HEK293 (cell line): ENCODE measurements at regions not wholly inside any gene's neighbourhood (a gene's known extent, or its start where the extent isn't known, plus 50 kb on each side); places are given as distances from the start of the nearest gene placed in this dataset.

Experiments used
- CTCF ChIA-PET: fragments of 350-600 bp; formaldehyde crosslinking; extraction: SDS; loops from one replicate; lab custom pipeline; 2021; ENCODE audit warnings: antibody characterized with exemption; lab: Yijun Ruan, JAX
- POLR2A ChIA-PET: fragments of 300-600 bp; formaldehyde crosslinking; extraction: SDS; loops from one replicate; lab custom pipeline; 2020; ENCODE audit warnings: antibody characterized with exemption, inconsistent platforms; lab: Yijun Ruan, JAX
- H3K27ac ChIP-seq: fragments of 200-500 bp; sonication (Bioruptor generic); 2 replicates; pipeline ENCODE4 v1.5.1; 2014; ENCODE audit warnings: low read depth, low read length, control low read depth, inconsistent platforms; ENCODE audit errors: extremely low read depth
- H3K36me3 ChIP-seq, 2 experiments: fragments of 200-500 bp in 1 of 2; sonication (Bioruptor generic) in 1 of 2; 1 replicate in 1 of 2; 2 replicates in 1 of 2; pipeline ENCODE4 v1.5.1; 2014 to 2017; ENCODE audit warnings: inconsistent platforms in 2 of 2, low read length in 2 of 2; ENCODE audit not compliant: control insufficient read depth in 2 of 2, insufficient read depth in 1 of 2
- H3K4me1 ChIP-seq: fragments of 200-500 bp; sonication (Bioruptor generic); 2 replicates; pipeline ENCODE4 v1.5.1; 2014; ENCODE audit warnings: mild to moderate bottlenecking, low read length, inconsistent platforms; ENCODE audit not compliant: control insufficient read depth, insufficient read depth
- H3K4me3 ChIP-seq: 2 replicates; pipeline ENCODE4 v1.5.1; 2011; ENCODE audit warnings: low read depth, mild to moderate bottlenecking, control low read depth, low read length, moderate library complexity
- H3K9me3 ChIP-seq: fragments of 200-500 bp; sonication (Bioruptor generic); 2 replicates; pipeline ENCODE4 v1.5.1; 2014; ENCODE audit warnings: low read depth, low read length, inconsistent platforms; ENCODE audit not compliant: control insufficient read depth, insufficient read depth
- GLIS1 ChIP-seq: fragments of 450-650 bp; formaldehyde crosslinking; IDR thresholded peaks from 2 replicates; pipeline ENCODE4 v1.5.1; 2016; ENCODE audit warnings: missing biosample characterization, missing genetic modification characterization
- MZF1 ChIP-seq: fragments of 450-650 bp; formaldehyde crosslinking; IDR thresholded peaks from 2 replicates; pipeline ENCODE4 v1.5.1; 2017; ENCODE audit warnings: missing biosample characterization, missing genetic modification characterization, borderline replicate concordance
- PRDM10 ChIP-seq: fragments of 450-650 bp; formaldehyde crosslinking; IDR thresholded peaks from 2 replicates; pipeline ENCODE4 v1.5.1; 2016; ENCODE audit warnings: missing biosample characterization, missing genetic modification characterization
- PRDM4 ChIP-seq: fragments of 450-650 bp; formaldehyde crosslinking; IDR thresholded peaks from 2 replicates; pipeline ENCODE4 v1.5.1; 2017; ENCODE audit warnings: missing biosample characterization, missing genetic modification characterization
- ZBTB20 ChIP-seq: fragments of 450-650 bp; formaldehyde crosslinking; IDR thresholded peaks from 2 replicates; pipeline ENCODE4 v1.5.1; 2016; ENCODE audit warnings: missing biosample characterization, missing genetic modification characterization
- ZFHX2 ChIP-seq: fragments of 450-650 bp; formaldehyde crosslinking; conservative IDR thresholded peaks from 2 replicates; pipeline ENCODE4 v1.5.1; 2016; ENCODE audit warnings: missing biosample characterization, missing genetic modification characterization
- ZIC2 ChIP-seq: fragments of 450-650 bp; formaldehyde crosslinking; IDR thresholded peaks from 2 replicates; pipeline ENCODE4 v1.5.1; 2016; ENCODE audit warnings: missing biosample characterization, missing genetic modification characterization
- ZNF10 ChIP-seq: fragments of 450-650 bp; formaldehyde crosslinking; IDR thresholded peaks from 2 replicates; pipeline ENCODE4 v1.5.1; 2017; ENCODE audit warnings: missing biosample characterization, missing genetic modification characterization
- ZNF366 ChIP-seq: fragments of 450-650 bp; formaldehyde crosslinking; conservative IDR thresholded peaks from 2 replicates; pipeline ENCODE4 v1.5.1; 2016; ENCODE audit warnings: missing biosample characterization, missing genetic modification characterization
- TF ChIP-seq, protein P1 (sequence below): fragments of 450-650 bp; formaldehyde crosslinking; IDR thresholded peaks from 2 replicates; pipeline ENCODE4 v1.5.1; 2016; ENCODE audit warnings: missing biosample characterization, missing genetic modification characterization

GRCh38 chr1:47696737-47697441 is 259.0 kb downstream of the FOXD2 start:
- Histone ChIP-seq H3K4me3 (no peak overlapping the region), H3K36me3 (no peaks in the 10 kb centered on the region), H3K4me1 (no peaks in the 10 kb centered on the region; the same call in 1 of the 2 replicates), H3K9me3 (no peaks in the 10 kb centered on the region), H3K27ac (no peak overlapping the region)
- ChIA-PET POLR2A (no interaction called here), CTCF (interaction anchor here (1.0 to 1.8 kb wide), 3 partner anchors 14 to 308 kb away, joined by 3 to 4 read pairs (median 4); no protein-coding TSS in a partner anchor)
- 0 out of 2 replicates have a peak, but pooled peaks have one; percentile 28 for TF ChIP-seq ZBTB20
- TF ChIP-seq ZFHX2, result no peak
- peak; percentile 45; the same call in 1 of the 2 replicates for TF ChIP-seq ZIC2 (tag by site-specific recombination)

DNA sequence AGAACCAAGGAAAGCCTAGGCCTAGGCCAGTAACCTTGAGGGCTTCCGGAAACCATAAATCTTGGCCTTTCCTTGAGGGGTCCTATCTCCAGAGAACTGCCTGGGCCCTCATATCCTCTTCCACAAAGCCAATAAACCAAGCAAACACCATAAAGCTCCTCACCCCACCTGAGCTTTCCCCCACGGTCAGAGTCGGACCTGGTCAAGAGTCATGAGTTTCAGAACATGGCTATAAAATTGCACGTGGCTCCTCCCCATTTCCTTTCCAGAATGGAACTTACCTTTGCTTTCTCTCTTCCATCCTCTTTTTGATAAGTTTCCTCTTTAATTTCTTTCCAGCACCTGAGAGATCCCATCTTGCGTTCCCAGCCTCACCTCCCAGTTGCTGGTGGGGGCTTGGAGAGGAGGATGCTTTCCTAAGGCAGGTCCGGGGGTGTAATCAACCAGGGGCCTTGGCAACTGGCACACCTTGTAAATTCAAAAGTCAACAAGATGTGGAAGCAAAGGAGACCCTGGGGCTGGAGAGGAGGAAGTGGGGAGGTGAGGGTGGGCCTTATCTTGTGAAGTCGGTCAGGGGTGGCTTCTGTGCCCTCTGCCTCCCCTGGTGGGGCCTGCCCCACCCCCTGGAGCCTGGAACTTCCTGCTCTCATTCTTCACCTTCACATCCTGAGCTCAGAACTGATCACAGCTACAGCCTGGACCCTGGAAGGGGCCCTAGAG is 259.9 kb downstream of the FOXD2 start:
- ChIA-PET POLR2A (no interaction called here), CTCF (interaction anchor here (0.6 to 2.7 kb wide), 7 partner anchors 9 to 308 kb away, joined by 3 to 19 read pairs (median 4); no protein-coding TSS in a partner anchor)
- Histone ChIP-seq H3K36me3 (no peaks in the 10 kb centered on the region), H3K27ac (no peak overlapping the region), H3K9me3 (no peaks in the 10 kb centered on the region), H3K4me1 (no peaks in the 10 kb centered on the region; the same call in 1 of the 2 replicates), H3K4me3 (no peak overlapping the region)
- TF ChIP-seq MZF1 (tag by site-specific recombination) (no peak), GLIS1 (peak; percentile 54), PRDM10 (tag by site-specific recombination) (peak; percentile 75)

DNA sequence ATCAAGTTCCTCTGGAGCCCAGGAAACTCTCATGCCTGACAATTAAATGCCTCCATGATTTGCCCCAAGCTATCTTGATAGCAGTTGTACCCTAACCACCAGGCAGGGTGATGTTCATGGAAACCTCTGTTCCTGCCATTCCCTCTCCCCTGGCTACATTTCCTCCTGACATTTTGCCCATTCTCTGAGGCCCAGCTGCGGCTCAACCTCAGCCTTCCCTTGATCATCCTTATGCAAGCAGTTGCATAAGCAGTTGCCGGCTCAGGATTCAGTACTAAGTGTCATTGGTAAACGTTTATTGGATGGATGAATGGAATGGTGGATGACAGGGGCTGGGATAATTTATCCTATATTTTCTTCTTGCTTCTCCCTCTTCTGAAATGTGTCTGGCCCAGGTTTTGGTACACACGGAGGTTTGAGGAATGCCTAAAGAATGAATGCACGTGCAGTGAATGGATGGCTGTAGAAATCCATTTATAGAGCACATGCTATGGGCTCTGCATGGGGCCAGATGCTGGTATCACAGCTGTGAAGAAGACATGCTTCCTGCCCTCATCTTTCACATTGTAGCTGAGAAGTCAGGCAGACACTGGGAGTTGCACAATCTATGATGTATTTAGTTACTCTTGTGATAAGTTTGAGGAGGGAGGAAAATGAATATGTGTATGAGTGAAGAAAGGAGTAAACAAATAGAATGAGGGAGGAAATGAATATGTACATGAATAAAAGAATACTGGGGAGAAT is 261.8 kb downstream of the FOXD2 start:
- no peak overlapping the region for H3K4me3 ChIP-seq
- ChIA-PET CTCF (interaction anchor here (0.7 to 2.7 kb wide), 2 partner anchors 10 to 26 kb away, joined by 7 to 19 read pairs; no protein-coding TSS in a partner anchor), POLR2A (no interaction called here)
- no peaks in the 10 kb centered on the region for H3K9me3 ChIP-seq
- no peaks in the 10 kb centered on the region; the same call in 1 of the 2 replicates for H3K4me1 ChIP-seq
- H3K36me3 ChIP-seq, result no peaks in the 10 kb centered on the region
- H3K27ac ChIP-seq, result no peak overlapping the region
- TF ChIP-seq, protein P1, sequence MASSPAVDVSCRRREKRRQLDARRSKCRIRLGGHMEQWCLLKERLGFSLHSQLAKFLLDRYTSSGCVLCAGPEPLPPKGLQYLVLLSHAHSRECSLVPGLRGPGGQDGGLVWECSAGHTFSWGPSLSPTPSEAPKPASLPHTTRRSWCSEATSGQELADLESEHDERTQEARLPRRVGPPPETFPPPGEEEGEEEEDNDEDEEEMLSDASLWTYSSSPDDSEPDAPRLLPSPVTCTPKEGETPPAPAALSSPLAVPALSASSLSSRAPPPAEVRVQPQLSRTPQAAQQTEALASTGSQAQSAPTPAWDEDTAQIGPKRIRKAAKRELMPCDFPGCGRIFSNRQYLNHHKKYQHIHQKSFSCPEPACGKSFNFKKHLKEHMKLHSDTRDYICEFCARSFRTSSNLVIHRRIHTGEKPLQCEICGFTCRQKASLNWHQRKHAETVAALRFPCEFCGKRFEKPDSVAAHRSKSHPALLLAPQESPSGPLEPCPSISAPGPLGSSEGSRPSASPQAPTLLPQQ, result no peak
- TF ChIP-seq ZNF10 (tag by site-specific recombination) (peak; percentile 90), PRDM4 (tag by site-specific recombination) (0 out of 2 replicates have a peak, but pooled peaks have one; percentile 18), ZNF366 (tag by site-specific recombination) (0 out of 2 replicates have a peak, but pooled peaks have one; percentile 16)
- TF ChIP-seq, all 188 proteins: peak for 3
